SIG-M5 treated with dmso at 0.1 percent for 504 hours (cell line): ENCODE measurements at regions not wholly inside any gene's neighbourhood (a gene's known extent, or its start where the extent isn't known, plus 50 kb on each side); places are given as distances from the start of the nearest gene placed in this dataset.
A peak's percentile ranks its signal among the peaks of the same experiment; 100 is the strongest.

ENCODE experiments used
- DNase-seq: peaks from one replicate; lab custom pipeline; 2025; ENCODE audit not compliant: unreplicated experiment; lab: John Stamatoyannopoulos, UW

DNA sequence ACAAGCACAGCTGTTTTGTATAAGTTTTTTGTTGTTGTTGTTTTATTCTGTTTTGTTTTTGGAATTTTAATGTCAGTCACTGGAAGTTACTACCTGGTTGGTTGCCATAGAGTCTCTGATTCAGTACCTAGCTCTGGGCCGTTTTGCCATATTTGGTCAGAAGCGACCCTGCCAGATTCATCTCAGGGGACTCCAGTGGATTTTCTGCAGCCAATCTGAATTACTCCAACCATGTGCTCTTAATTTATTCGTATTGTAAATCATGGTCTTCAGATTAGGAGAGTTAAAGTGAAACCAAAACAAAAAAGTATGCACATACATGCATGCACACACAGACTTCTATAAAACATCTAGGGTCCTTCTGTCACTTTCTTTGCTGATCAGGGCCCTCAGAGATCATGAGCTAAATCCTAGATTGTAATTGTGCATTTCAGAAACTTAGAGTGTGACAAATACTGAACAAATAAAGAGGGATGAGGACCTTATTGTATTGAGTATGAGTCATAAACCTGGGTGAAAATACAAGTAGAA, 317.4 kb upstream of the UBE2E3 start:
- no peak for DNase-seq

DNA sequence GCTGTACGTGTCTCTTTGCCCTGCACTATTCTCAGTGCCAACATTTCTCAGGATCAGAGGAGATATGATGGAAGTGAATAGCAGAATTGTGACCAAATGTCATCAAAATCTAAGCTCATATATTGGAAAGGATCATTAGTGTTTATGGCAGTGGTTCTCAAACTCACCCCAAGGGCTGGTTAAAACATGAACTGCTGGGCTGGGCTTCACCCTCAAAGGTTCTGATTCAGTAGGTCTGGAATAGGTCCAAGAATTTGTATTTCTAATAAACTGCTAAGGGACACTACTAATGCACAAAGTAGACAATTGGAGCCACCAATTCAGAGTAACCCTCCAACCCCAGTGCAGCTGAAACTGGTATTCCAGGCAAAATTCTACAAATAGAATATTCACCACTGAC, 317.9 kb upstream of the UBE2E3 start:
- no peak for DNase-seq

DNA sequence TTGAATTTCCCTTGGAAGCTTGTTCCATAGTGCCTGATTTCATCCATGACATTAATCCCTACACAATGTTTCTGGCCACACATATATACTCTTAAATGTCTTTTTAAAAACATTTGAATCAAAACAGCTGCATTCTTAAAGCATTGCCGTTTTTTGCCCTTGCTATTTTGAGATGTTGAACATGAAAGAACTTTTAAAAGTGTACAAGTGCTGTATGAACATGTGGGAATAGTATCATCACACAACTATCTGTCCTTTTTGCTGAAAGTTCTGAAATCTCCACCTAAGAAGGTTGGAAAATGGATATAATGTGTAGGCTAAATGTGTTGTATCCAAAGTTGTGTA, 318.7 kb upstream of the UBE2E3 start:
- DNase-seq: no peak

DNA sequence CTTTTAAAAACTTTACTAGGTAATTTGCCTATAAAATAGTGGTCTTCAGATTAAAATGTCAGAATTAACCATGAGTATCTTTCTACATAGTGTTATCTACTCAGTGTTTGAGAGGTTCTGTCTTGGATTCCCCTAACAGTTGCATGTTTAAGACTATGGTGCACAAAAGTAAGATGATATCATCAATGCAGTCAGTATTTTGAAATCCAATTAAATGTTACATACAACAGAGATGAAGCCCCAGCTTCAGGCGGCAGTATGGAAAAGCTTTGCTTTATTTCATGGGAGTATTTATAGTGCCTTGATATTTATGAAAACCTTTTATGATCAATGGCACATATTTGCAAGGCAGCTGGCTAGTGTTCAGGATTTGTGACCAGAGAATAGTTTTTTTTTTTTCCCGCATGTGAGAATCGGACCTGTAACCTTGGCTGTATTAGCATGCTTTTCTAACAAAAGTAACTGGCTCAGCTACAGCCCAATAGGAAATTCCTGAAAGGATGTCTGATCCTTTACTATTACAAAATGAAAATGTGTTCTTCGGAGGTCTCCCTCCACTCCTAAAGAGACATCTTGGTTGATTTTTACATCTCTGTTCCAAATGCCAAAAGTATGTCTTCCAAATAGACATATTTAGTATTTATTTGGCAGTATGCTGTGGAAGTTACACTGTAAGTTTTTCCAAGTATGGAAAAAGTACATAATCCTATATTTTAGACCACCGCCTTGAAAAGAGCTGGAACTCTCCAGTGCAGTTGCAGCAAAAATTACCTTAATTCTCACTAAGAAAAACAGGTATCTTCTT, 319.3 kb upstream of the UBE2E3 start:
- no peak for DNase-seq

GRCh38 chr2:180660207-180660606, 320.2 kb upstream of the UBE2E3 start:
- DNase-seq: no peak

DNA sequence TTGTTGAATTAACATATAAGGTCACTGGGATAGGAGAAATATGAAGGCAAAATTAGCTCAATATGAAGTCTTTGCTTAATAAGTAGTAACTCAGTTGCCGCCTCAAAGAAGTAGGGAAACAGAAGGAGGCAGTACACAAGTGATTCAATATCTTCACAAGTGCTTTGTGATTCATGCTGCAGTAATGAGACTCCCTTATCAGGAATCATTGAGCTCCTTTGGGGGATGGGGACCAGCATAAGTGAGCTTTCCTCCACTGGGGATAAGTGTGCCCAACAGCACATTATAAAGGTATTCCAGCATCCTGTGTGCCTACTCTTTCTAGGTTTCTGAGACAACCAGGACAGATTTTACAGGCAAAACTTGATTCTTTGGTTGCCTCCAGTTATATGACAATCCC, 323.4 kb upstream of the UBE2E3 start:
- DNase-seq: no peak

DNA sequence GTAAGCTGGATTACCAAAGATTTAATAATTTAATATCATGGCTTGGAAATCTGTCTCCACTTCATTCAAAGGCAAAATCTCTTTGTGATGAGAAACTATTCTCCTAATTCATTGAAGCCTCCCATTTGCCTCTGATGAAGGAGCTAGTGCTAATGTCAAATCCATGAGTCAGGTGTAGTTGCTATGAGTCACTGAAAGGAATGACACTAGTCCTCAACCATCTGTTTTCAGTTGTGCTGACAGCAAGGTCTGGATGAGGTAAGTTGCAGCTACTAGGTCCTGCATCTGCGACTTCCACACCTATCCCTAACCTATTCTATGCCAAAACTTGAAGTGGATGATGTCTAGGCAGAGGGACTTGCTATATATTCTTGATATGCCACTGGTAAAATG, 324.0 kb upstream of the UBE2E3 start:
- DNase-seq: no peak

GRCh38 chr2:180655842-180656454, 324.5 kb upstream of the UBE2E3 start:
- no peak for DNase-seq

- no peak for DNase-seq
Measured at GRCh38 chr2:180655393-180655792, 325.0 kb upstream of the UBE2E3 start.

DNA sequence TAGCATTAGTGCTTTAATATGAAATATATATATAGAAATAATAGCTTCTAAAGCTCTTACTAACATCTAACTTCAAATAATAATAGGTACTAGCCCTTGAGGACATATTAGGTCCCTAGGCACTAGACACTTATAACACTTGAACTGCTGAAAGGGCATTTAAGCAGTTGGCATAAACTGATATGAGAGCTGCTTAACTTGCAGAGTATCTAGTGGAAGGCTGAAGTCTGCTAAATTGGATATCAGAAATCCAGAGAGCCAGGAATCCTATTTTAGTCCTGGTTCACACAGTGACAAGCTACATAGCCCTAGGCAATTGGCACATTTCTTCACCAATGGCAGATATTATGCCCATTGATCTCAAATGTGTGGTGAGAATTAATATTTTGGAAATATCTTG, 326.9 kb upstream of the UBE2E3 start:
- DNase-seq: no peak

GRCh38 chr2:180652794-180653193, 327.6 kb upstream of the UBE2E3 start:
- peak; percentile 53 for DNase-seq

GRCh38 chr2:180651596-180651995, 328.8 kb upstream of the UBE2E3 start:
- no peak for DNase-seq

- no peak for DNase-seq
Measured at GRCh38 chr2:180647621-180648020, 332.8 kb upstream of the UBE2E3 start.

DNA sequence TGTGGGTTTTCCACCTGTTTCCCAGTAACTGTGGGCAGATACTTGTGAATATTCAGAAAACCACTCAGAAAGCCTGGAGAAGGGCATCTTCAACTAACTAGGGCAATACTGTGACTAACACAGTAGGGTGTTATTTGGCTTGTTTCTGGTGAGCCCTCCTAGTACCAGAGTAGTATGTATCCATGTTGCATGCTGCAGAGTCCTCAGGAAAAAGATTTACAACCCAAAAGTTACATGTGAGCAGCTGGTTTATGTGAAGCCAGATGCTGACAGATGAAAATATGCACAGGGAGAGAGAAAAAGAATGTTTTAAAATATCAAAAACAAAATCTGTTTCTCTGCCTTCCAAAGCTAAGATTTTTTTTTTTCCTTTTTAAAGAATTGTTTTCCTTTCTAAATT, 333.2 kb upstream of the UBE2E3 start:
- DNase-seq: no peak

GRCh38 chr2:180646756-180647155, 333.6 kb upstream of the UBE2E3 start:
- no peak for DNase-seq

DNA sequence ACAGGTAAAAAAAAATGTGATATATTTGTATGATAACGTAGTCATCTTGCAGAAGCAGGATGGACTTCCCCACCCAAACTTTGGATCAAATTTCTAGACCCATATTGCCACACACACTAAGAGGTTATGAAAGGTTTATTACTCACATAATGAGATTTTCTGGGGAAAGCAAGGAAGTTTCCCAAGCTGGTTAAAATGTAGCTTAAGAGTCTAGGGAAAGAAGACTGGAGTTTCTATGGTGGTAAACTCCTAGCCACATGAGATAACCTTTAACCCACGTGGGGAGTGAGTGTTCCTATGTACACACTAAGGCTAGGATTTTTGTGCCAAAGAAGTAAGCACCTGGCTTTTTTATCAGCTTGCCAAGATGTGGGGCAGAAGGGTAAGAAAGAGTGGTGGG, 335.7 kb upstream of the UBE2E3 start:
- DNase-seq: no peak

- DNase-seq: no peak
Measured at GRCh38 chr2:180630756-180631155, 349.6 kb upstream of the UBE2E3 start.

GRCh38 chr2:180625006-180625844, 355.2 kb upstream of the UBE2E3 start:
- no peak for DNase-seq

- DNase-seq: no peak
Measured at GRCh38 chr2:180621941-180622918, 358.2 kb upstream of the UBE2E3 start.

DNA sequence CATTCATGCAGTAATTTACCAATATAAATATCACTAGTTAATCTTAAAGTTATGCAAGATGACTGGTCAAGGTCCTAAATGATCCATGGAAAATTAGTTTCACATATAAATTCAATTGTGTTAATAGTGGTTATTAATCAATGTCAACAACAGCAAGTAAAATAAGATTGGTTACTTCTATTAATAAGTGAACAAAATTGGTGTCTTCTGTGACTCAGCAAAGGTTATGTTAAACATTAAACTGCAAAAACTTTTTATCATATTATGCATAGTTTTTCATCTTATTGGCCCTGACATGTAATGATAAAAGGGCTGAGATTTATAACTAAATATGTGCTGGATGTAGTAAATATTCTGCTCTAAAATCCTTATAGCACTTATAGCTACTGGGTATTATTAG, 359.0 kb upstream of the UBE2E3 start:
- no peak for DNase-seq

DNA sequence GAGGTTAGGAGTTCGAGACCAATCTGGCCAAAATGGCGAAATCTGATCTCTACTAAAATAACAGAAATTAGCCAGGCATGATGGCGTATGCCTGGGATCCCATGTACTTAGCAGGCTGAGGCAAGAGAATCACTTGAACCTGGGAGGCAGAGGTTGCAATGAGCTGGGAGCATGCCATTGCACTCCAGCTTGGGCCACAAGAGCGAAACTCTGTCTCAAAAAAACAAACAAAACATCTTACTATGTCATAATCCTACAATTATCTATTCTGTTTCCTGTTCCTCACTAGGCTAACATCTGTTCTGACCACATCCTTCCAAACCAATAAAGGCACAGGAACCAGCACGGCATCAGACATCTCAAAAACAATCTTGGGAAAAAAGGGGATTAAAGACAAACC, 361.8 kb upstream of the UBE2E3 start:
- DNase-seq: no peak
